ENCODE measurements at regions not wholly inside any gene's neighbourhood (a gene's known extent, or its start where the extent isn't known, plus 50 kb on each side); places are given as distances from the start of the nearest gene placed in this dataset.

DNA sequence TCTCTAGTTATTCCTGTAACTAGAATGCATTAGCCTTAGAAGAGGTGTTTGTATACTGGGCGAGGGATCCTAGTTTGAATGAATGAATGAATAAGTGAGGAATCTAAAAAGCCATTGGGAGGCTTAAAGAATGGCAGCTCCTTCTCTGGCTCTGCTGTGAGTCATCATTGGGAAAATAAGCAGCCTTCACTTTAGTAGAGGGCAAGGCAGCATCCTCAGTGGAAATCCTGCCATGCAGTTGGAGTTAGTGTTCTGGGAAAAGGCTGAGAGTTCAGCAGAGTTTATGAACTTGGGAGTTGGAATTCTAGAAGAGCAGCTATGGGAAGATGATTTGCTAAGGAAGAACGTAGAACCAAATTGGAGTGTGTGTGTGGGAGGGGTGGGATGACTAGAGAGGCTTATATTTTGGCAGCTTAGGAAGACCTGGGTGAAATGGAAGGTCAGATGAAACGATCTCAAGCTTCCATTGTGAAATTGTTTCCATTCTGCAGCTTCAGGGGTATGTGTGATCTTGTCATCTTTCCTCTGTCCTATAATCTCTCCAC lies 120.8 kb downstream of the PTCSC3 start:
- peaks cover 29% of the 10 kb centered on the region for H3K27me3 Mint-ChIP-seq (ENCODE audit: low read depth)
- no peaks in the 10 kb centered on the region for H3K9me3 Mint-ChIP-seq
- no peak overlapping the region for H3K27ac Mint-ChIP-seq
- no peaks in the 10 kb centered on the region for H3K4me1 Mint-ChIP-seq (ENCODE audit: low read depth)
- no peaks in the 10 kb centered on the region for H3K36me3 Mint-ChIP-seq (ENCODE audit: low read depth)
- H3K4me3 Mint-ChIP-seq, result no peak overlapping the region

DNA sequence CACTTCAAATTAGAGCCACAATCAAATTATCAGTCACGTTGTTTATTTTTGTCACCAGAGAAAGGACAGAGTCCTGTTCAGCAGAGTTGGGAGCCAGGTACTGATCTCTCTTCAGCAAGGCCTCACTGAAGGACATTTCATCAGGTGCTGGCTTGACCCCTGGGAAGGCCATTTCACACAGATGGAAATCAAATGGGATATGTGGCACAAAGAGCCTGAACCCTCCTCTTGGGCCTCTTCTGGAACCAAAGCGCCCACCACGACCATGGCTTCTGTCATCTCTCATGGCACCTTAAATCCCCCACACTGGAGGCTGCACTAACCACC lies 121.5 kb downstream of the PTCSC3 start:
- Mint-ChIP-seq H3K27ac (no peak overlapping the region), H3K9me3 (no peaks in the 10 kb centered on the region), H3K36me3 (ENCODE audit: low read depth) (no peaks in the 10 kb centered on the region), H3K27me3 (ENCODE audit: low read depth) (peaks cover 29% of the 10 kb centered on the region), H3K4me1 (ENCODE audit: low read depth) (no peaks in the 10 kb centered on the region), H3K4me3 (no peak overlapping the region)

DNA sequence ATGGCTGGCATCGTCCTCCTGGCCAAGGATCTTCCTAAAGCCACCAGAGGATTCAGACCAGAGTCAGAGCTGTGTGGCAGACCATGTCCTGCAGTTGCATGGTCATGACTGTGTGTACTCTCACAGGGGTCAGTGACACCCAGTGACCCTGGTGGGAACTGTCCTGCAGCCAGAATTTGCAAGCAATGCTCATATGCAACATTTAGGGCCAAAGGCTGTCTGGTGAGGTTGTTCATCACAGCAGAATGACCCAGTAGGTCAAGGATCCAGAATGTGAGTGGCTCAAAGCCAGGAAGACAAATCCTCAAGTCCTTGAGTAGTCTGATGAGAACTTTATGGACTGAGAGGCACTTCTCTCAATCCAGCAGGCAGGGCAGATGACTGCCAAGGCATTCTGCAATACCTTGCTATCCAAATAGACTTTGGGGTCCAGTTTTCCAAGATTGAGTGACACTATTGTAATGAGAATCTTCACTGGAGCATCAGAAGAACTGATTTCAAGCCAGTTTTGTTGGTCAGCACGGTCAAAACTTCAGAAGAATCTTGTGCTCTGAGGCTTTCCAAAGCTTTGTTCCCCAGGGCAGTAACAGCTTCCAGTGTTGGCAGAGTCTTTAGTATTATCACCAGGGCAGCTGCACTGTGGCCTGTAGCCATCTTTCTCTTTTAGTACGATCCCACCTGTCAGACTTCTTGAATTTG lies 122.0 kb downstream of the PTCSC3 start:
- Mint-ChIP-seq H3K4me1 (ENCODE audit: low read depth) (no peaks in the 10 kb centered on the region), H3K36me3 (ENCODE audit: low read depth) (no peaks in the 10 kb centered on the region), H3K27ac (no peak overlapping the region), H3K27me3 (ENCODE audit: low read depth) (peaks cover 29% of the 10 kb centered on the region), H3K4me3 (no peak overlapping the region), H3K9me3 (no peaks in the 10 kb centered on the region)

DNA sequence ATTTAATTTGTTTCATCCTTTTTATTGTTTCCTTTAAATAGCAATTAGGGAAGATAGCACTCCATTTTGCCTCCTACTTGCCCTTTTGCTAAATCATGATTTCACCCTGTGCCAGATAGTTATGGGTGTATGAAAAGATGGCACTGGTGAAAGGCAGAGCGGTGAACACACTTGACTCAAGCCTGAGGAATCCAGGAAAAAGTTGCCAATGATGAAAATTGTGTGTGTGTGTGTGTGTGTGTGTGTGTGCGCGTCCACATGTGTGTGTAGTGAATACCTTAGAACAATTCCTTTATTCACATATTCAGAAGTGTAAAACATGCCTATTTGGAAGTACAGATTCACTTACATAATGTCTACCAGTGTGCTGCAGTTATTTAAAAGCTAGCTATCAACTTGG lies 123.8 kb downstream of the PTCSC3 start:
- H3K9me3 Mint-ChIP-seq, result no peaks in the 10 kb centered on the region
- H3K4me1 Mint-ChIP-seq (ENCODE audit: low read depth), result no peaks in the 10 kb centered on the region
- peaks cover 22% of the 10 kb centered on the region for H3K27me3 Mint-ChIP-seq (ENCODE audit: low read depth)
- H3K36me3 Mint-ChIP-seq (ENCODE audit: low read depth), result no peaks in the 10 kb centered on the region
- H3K4me3 Mint-ChIP-seq, result no peak overlapping the region
- H3K27ac Mint-ChIP-seq, result no peak overlapping the region

DNA sequence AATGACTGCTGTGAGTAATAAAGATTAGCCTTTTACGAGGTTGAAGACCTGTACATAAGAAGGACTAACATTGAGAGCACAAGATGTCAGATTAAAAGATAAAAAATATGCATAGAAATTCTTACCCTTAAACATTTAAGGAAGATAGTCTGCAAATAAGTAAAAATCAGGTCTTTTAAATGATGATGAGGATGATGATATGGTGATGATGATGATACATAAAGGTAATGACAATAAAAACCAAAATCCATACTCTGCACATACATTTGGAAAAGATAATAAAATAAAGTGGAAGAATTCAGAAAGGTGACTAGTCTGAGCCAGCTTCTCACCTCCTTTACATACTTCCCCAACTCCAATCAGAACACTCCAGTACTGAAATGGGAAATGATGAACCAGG lies 124.5 kb downstream of the PTCSC3 start:
- Mint-ChIP-seq H3K27me3 (ENCODE audit: low read depth) (peaks cover 21% of the 10 kb centered on the region), H3K4me3 (no peak overlapping the region), H3K4me1 (ENCODE audit: low read depth) (no peaks in the 10 kb centered on the region), H3K27ac (no peak overlapping the region), H3K9me3 (no peaks in the 10 kb centered on the region), H3K36me3 (ENCODE audit: low read depth) (no peaks in the 10 kb centered on the region)

DNA sequence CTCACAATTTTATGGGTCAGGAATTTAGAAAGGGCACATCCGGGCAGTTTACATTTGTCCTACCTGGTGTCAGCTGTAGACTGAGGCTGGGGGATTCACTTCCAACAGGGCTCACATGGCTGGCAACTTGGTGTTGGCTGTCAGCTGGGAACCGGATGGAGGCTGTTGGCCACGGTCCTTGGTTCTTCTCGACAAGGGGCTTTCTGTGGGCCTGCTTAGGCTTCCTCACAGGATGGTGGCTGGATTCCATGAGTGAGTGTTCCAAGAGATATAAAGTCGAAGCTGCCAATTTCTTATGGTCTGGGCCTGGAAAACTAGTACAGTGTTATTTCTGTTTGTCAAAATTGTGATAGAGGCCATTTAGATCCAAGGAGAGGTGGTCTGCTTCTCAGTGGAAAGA lies 127.9 kb downstream of the PTCSC3 start:
- Mint-ChIP-seq H3K4me1 (ENCODE audit: low read depth) (no peaks in the 10 kb centered on the region), H3K36me3 (ENCODE audit: low read depth) (no peaks in the 10 kb centered on the region), H3K9me3 (no peaks in the 10 kb centered on the region), H3K27ac (no peak overlapping the region), H3K27me3 (ENCODE audit: low read depth) (peaks cover 16% of the 10 kb centered on the region), H3K4me3 (no peak overlapping the region)

DNA sequence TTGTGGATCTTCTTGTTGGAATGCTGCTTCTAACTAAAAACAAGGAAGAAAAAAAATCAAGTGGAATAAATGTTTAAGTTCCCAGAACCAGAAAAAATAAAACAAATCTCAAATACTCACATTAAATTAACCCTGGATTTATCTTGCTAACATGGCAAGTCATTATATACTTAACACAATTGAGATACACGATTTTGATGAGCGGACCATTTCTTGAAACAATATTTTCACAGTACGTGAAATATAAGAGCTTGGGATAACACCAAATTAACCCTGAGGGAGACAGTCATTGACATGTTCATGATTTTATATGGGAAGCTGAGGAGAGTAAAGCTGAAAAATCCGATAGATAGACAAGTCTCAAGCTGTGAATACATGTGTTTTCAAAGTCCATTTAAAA lies 128.6 kb downstream of the PTCSC3 start:
- Mint-ChIP-seq H3K27me3 (ENCODE audit: low read depth) (peaks cover 16% of the 10 kb centered on the region), H3K4me3 (no peak overlapping the region), H3K4me1 (ENCODE audit: low read depth) (no peaks in the 10 kb centered on the region), H3K27ac (no peak overlapping the region), H3K9me3 (no peaks in the 10 kb centered on the region), H3K36me3 (ENCODE audit: low read depth) (no peaks in the 10 kb centered on the region)

DNA sequence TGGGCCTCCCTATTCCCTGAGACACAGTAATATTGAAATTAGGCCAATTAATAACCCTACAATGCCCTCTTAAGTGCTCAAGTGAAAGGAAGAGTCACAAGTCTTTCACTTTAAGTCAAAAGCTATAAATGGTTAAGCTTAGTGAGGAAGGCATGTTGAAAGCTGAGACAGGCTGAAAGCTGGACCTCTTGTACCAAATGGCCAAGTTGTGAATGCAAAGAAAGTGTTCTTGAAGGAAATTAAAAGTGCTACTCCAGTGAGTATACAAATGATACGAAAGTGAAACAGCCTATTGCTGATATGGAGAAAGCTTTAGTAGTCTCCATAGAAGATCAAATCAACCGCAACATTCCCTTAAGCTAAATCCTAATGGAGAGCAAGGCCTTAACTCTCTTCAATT lies 140.8 kb downstream of the PTCSC3 start:
- Mint-ChIP-seq H3K4me3 (no peak overlapping the region), H3K27me3 (ENCODE audit: low read depth) (peaks cover 4% of the 10 kb centered on the region), H3K4me1 (ENCODE audit: low read depth) (no peaks in the 10 kb centered on the region), H3K9me3 (no peaks in the 10 kb centered on the region), H3K36me3 (ENCODE audit: low read depth) (no peaks in the 10 kb centered on the region), H3K27ac (no peak overlapping the region)

DNA sequence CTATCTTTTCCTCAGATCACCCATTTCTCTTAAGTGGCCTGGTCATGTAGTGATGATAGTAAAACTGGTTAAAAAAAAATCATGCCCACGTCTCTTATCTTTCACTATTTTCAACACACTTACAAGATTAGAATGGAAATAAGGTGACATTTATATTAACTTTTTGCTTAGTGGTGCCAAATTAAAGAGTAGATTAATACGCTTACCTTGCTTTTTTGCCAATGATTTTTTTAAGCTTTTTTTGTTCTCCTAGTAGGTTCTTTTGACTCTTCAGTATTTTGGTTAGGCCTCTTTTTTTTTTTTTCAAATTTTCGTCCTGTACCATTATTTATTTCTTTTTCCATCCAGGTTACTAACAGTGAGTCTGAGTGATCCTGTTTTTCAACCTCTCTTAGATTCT lies 147.9 kb downstream of the PTCSC3 start:
- Mint-ChIP-seq H3K9me3 (no peaks in the 10 kb centered on the region), H3K4me3 (no peak overlapping the region), H3K4me1 (ENCODE audit: low read depth) (no peaks in the 10 kb centered on the region), H3K36me3 (ENCODE audit: low read depth) (no peaks in the 10 kb centered on the region), H3K27me3 (ENCODE audit: low read depth) (peaks cover 4% of the 10 kb centered on the region), H3K27ac (no peak overlapping the region)

DNA sequence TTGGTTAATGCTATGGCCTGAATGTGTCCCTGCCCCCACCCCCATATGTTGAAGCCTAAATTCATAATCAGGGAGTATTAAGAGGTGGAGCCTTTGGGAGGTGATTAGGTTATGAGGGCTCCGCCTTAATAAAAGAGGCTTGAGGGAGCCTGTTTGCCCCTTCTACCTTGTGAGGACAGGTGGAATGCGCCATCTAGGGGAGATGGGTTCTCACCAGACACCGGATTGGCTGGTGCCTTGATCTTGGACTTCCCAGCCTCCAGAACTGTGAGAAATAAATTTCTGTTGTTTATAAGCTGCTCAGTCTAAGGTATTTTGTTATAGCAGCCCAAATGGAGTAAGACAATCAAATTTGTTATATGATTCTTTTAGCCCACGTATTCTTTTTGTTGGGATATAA lies 148.3 kb downstream of the PTCSC3 start:
- Mint-ChIP-seq H3K4me3 (no peak overlapping the region), H3K27ac (no peak overlapping the region), H3K4me1 (ENCODE audit: low read depth) (no peaks in the 10 kb centered on the region), H3K27me3 (ENCODE audit: low read depth) (peaks cover 4% of the 10 kb centered on the region), H3K36me3 (ENCODE audit: low read depth) (no peaks in the 10 kb centered on the region), H3K9me3 (no peaks in the 10 kb centered on the region)

DNA sequence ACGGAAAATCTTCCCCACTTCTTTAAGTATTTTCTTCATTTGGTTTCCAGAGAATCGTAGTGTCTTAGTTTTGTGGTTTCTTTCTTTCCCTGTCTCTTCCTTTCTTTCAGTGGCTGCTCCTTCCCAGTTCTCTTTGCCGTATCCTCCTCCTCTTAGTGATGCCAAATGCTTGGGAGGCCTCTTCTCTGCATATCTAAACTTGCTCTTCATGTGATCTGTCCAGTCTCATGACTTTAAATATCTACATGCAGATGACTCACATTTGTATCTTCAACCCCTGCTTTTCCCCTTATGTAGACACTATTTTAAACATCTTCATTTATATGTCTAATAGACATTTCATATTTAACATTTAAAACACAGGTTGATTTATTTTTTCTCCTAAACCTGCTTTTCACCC lies 149.2 kb downstream of the PTCSC3 start:
- Mint-ChIP-seq H3K9me3 (no peaks in the 10 kb centered on the region), H3K27ac (no peak overlapping the region), H3K4me1 (ENCODE audit: low read depth) (peaks cover 2% of the 10 kb centered on the region), H3K4me3 (no peak overlapping the region), H3K27me3 (ENCODE audit: low read depth) (peaks cover 4% of the 10 kb centered on the region), H3K36me3 (ENCODE audit: low read depth) (no peaks in the 10 kb centered on the region)

DNA sequence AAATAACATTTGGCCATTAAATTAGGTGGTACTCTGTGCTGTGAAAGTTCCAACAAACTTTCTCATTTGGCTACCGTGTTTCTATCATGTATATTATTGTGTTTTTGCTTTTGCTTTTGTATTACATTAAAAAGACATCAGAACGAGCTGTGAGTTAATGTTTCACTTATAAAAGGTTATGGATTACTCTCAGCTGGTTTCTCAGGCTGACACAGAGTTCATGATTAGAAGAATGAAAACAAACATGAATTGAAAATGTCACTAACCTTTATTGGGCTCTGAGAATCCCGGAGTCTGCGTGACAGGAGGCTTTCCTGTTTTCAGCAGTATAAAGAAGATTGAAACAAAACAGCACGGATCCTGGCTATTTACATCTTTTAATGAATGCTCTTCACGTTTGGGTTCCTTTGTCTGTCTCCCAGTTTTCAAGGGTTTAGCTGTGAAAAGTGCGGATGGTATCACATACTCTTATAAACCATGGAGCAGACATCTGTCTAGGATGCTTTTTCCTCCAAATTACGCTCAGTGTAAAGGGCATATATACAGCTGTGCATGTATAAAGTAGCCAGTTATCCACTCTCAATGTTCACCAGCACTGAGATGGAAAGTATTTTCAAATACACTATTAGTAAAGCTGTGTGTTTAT lies 153.6 kb downstream of the PTCSC3 start:
- Mint-ChIP-seq H3K4me1 (ENCODE audit: low read depth) (peaks cover 10% of the 10 kb centered on the region), H3K27ac (no peak overlapping the region), H3K9me3 (no peaks in the 10 kb centered on the region), H3K36me3 (ENCODE audit: low read depth) (no peaks in the 10 kb centered on the region), H3K27me3 (ENCODE audit: low read depth) (peaks cover 4% of the 10 kb centered on the region), H3K4me3 (no peak overlapping the region)

DNA sequence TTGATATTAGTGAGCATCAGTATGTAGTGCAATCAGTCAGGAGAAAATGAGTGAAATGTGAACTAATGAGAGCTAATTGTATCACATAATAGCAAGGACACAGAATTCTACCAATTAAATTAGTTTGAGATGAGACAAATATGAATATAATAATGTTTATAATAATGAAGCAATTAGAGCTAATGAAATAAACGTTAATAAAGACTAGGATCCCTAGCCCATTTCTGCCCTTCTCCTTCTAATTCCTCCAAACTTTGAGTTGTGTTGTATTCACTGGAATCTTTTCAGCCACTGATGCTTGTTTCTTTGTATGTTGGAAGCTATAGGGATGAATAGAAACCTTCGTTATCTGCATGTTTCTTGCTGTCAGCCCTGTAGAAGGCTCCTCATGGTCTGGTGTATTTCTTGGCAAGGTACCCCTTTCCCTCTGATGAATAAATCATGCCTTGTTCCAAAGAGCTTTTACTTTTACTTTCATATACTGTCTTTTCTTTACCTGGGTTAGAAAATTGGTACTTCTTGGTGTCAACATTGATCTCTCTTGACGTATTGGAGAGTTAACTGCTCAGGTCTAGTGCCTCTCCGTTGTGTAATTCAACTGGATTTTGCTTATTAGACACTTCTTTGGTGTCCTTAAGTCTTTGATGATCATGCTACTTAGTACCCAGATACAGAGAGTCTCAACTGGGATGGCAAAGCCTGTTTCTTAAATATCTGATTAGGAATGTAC lies 154.8 kb downstream of the PTCSC3 start:
- H3K4me1 Mint-ChIP-seq (ENCODE audit: low read depth), result peaks cover 10% of the 10 kb centered on the region
- H3K9me3 Mint-ChIP-seq, result no peaks in the 10 kb centered on the region
- no peak overlapping the region for H3K4me3 Mint-ChIP-seq
- H3K27me3 Mint-ChIP-seq (ENCODE audit: low read depth), result peaks cover 4% of the 10 kb centered on the region
- no peak overlapping the region for H3K27ac Mint-ChIP-seq
- H3K36me3 Mint-ChIP-seq (ENCODE audit: low read depth), result no peaks in the 10 kb centered on the region

DNA sequence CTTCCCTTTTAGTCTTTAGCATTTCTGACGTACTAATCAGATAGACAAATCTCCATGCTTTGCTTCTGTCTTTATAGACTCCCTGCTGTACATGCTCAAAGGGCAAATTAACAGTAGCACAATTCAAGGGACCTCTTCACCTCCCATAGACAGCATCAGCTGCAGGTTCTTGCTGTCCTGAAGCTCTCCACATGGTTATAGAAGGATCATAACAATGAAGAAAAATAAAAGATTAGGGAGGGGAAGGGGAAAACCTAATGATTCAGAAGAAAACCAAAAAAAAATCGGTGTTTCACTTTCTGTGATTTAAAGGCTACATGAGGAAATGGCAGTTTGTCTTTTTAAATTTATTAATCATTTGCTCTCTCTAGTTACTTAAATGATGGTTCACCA lies 155.5 kb downstream of the PTCSC3 start:
- Mint-ChIP-seq H3K4me1 (ENCODE audit: low read depth) (peaks cover 10% of the 10 kb centered on the region), H3K9me3 (no peaks in the 10 kb centered on the region), H3K27me3 (ENCODE audit: low read depth) (peaks cover 4% of the 10 kb centered on the region), H3K27ac (no peak overlapping the region), H3K4me3 (no peak overlapping the region), H3K36me3 (ENCODE audit: low read depth) (no peaks in the 10 kb centered on the region)
